HL-60 (cell line): ENCODE measurements at regions not wholly inside any gene's neighbourhood (a gene's known extent, or its start where the extent isn't known, plus 50 kb on each side); places are given as distances from the start of the nearest gene placed in this dataset.

Experiments used
- POLR2AphosphoS5 ChIP-seq: IDR thresholded peaks from 2 replicates; pipeline ENCODE4 v1.6.1; 2012; ENCODE audit warnings: low read depth
- TF ChIP-seq, protein P1 (sequence below): IDR thresholded peaks from one replicate; pipeline ENCODE4 v1.5.1; 2011; ENCODE audit warnings: low read length, control low read depth, inconsistent platforms; ENCODE audit not compliant: insufficient read depth
- TF ChIP-seq, protein P2 (sequence below): IDR thresholded peaks from 2 replicates; pipeline ENCODE4 v1.6.1; 2012; ENCODE audit warnings: low read depth; ENCODE audit not compliant: insufficient replicate concordance

DNA sequence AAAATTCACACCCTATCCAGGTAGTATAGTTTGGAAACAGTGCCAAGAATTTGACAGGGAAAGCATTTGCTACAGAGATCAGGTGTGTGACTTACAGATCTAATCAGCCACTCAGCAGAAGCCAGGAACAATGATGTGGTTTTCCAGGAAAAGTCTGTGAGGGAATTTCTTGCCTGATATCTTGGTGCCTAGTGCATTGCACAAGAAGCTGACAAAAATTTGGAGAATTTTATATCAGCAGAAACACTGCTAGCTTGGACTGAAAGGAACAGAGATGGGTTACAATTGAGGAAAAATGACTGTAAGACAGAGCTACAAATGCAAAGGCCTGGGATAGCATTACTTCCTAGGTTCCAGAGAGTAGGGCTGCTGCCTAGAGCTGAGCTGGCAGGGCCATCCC lies 658.1 kb upstream of the CHD1 start:
- TF ChIP-seq, protein P1, sequence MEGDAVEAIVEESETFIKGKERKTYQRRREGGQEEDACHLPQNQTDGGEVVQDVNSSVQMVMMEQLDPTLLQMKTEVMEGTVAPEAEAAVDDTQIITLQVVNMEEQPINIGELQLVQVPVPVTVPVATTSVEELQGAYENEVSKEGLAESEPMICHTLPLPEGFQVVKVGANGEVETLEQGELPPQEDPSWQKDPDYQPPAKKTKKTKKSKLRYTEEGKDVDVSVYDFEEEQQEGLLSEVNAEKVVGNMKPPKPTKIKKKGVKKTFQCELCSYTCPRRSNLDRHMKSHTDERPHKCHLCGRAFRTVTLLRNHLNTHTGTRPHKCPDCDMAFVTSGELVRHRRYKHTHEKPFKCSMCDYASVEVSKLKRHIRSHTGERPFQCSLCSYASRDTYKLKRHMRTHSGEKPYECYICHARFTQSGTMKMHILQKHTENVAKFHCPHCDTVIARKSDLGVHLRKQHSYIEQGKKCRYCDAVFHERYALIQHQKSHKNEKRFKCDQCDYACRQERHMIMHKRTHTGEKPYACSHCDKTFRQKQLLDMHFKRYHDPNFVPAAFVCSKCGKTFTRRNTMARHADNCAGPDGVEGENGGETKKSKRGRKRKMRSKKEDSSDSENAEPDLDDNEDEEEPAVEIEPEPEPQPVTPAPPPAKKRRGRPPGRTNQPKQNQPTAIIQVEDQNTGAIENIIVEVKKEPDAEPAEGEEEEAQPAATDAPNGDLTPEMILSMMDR = no peak
- TF ChIP-seq, protein P2, sequence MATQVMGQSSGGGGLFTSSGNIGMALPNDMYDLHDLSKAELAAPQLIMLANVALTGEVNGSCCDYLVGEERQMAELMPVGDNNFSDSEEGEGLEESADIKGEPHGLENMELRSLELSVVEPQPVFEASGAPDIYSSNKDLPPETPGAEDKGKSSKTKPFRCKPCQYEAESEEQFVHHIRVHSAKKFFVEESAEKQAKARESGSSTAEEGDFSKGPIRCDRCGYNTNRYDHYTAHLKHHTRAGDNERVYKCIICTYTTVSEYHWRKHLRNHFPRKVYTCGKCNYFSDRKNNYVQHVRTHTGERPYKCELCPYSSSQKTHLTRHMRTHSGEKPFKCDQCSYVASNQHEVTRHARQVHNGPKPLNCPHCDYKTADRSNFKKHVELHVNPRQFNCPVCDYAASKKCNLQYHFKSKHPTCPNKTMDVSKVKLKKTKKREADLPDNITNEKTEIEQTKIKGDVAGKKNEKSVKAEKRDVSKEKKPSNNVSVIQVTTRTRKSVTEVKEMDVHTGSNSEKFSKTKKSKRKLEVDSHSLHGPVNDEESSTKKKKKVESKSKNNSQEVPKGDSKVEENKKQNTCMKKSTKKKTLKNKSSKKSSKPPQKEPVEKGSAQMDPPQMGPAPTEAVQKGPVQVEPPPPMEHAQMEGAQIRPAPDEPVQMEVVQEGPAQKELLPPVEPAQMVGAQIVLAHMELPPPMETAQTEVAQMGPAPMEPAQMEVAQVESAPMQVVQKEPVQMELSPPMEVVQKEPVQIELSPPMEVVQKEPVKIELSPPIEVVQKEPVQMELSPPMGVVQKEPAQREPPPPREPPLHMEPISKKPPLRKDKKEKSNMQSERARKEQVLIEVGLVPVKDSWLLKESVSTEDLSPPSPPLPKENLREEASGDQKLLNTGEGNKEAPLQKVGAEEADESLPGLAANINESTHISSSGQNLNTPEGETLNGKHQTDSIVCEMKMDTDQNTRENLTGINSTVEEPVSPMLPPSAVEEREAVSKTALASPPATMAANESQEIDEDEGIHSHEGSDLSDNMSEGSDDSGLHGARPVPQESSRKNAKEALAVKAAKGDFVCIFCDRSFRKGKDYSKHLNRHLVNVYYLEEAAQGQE = no peak
- TF ChIP-seq POLR2AphosphoS5 = no peak
